ENCODE measurements at regions not wholly inside any gene's neighbourhood (a gene's known extent, or its start where the extent isn't known, plus 50 kb on each side); places are given as distances from the start of the nearest gene placed in this dataset.

DNA sequence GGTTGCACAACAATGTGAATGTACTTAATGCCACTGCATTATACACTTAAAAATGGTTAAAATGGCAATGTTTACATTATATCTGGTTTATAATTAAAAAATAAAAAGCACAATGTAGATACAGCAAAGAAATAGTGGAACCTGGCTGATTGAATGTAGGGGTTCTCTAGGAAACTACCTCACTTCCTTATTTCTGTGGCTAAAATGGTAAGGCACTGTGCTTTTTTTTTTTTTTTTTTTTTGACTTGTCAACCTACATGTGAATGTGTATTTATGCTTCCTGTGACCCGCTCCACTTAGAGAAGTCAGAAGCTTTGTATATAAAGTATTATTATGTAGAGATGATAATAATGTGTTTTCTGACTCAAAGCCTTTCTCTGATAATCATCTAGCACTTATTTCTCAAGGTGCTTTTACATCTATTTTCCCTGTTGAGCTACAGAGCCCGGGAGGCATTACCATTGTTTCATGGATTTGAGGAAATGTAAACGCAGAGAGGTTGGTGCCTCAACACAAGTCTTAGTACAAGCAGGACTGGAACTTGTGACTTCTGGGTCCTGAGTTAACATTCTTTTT is 55.0 kb downstream of the SOX4 start:
- no peaks in the 10 kb centered on the region for H3K36me3 ChIP-seq
- no peaks in the 10 kb centered on the region for H3K27me3 ChIP-seq
- peaks cover 8% of the 10 kb centered on the region; the same call in 1 of the 2 replicates for H3K4me1 ChIP-seq
- TF ChIP-seq Cebpa-rat (IDR thresholded peaks at IDR 0.05): no peak
- no peak overlapping the region for H3K9ac ChIP-seq
- no peaks in the 10 kb centered on the region for H4K20me1 ChIP-seq
- no peak overlapping the region for H3K4me3 ChIP-seq
- peaks cover 10% of the 10 kb centered on the region; the same call in 1 of the 2 replicates for H3K9me3 ChIP-seq
- H3K4me2 ChIP-seq: no peak overlapping the region
- no peak overlapping the region for H3K27ac ChIP-seq

DNA sequence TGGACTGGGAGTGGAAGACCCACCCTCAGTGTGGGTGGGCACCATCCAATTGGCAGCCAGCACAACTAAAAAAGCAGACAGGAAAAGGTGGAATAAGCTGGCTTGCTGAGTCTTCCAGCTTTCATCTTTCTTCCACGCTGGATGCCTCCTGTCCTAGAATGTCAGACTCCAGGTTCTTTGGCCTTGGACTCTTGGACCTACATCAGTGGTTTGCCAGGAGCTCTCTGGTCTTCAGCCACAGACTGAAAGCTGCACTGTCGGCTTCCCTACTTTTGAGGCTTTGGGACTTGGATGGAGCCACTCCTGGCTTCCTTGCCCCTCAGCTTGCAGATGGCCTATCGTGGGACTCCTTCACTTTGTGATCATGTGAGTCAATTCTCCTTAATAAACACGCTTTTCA is 59.8 kb downstream of the SOX4 start:
- no peaks in the 10 kb centered on the region for H3K36me3 ChIP-seq
- no peaks in the 10 kb centered on the region for H3K27me3 ChIP-seq
- no peaks in the 10 kb centered on the region for H4K20me1 ChIP-seq
- no peak for TF ChIP-seq Cebpa-rat (IDR thresholded peaks at IDR 0.05)
- H3K4me2 ChIP-seq: no peak overlapping the region
- no peak overlapping the region for H3K4me3 ChIP-seq
- H3K27ac ChIP-seq: no peak overlapping the region
- H3K9me3 ChIP-seq: peaks cover 14% of the 10 kb centered on the region; the same call in 1 of the 2 replicates
- no peak overlapping the region for H3K9ac ChIP-seq
- H3K4me1 ChIP-seq: peaks cover 7% of the 10 kb centered on the region; the same call in 1 of the 2 replicates

DNA sequence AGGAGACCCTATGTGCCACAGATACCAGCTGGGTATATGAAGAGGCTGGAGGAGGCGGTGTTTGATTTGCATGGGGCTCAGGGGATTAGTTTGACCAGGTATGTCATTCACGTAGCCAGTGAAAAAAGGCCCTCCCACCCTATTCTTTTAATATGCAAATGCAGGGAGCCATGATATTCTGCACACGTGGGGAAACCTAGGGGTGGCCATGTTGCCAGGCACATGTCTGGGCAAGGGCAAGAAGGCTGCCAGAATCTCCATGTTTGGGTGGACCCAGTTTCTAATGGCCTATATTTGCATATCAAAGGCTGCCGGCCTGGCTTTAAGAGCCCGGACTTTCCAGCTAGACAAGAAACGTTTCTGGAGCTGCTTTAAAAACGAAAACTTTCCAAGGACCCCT is 60.4 kb downstream of the SOX4 start:
- Histone ChIP-seq H3K4me1 (peaks cover 1% of the 10 kb centered on the region; the same call in 1 of the 2 replicates), H3K27ac (no peak overlapping the region), H4K20me1 (no peaks in the 10 kb centered on the region), H3K9ac (no peak overlapping the region), H3K9me3 (peaks cover 14% of the 10 kb centered on the region; the same call in 1 of the 2 replicates), H3K27me3 (no peaks in the 10 kb centered on the region), H3K4me3 (no peak overlapping the region), H3K4me2 (no peak overlapping the region), H3K36me3 (no peaks in the 10 kb centered on the region)
- TF ChIP-seq Cebpa-rat (IDR thresholded peaks at IDR 0.05): no peak

DNA sequence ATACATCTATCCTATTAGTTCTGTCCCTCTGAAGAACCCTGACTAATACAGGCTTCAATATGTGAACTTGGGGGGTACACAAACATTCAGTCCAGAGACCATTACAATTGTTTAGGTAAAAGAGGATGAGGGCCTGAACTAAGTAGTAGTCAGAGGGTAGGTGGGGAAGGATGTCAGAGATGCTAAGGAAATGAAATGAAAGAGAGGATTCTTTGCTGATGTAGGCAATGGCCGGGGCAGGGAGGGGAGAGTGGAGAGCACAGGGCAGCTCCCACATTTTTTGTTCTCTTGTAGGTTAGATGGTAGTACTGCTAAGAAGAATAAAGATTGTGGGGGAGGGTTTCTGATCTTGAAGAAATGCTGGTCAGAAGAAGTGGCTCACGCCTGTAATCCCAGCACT is 60.8 kb downstream of the SOX4 start:
- no peak for TF ChIP-seq Cebpa-rat (IDR thresholded peaks at IDR 0.05)
- no peak overlapping the region for H3K9ac ChIP-seq
- H3K9me3 ChIP-seq: peaks cover 14% of the 10 kb centered on the region; the same call in 1 of the 2 replicates
- H3K36me3 ChIP-seq: no peaks in the 10 kb centered on the region
- no peaks in the 10 kb centered on the region for H4K20me1 ChIP-seq
- no peak overlapping the region for H3K4me2 ChIP-seq
- no peaks in the 10 kb centered on the region for H3K27me3 ChIP-seq
- no peaks in the 10 kb centered on the region for H3K4me1 ChIP-seq
- H3K27ac ChIP-seq: no peak overlapping the region
- no peak overlapping the region for H3K4me3 ChIP-seq

DNA sequence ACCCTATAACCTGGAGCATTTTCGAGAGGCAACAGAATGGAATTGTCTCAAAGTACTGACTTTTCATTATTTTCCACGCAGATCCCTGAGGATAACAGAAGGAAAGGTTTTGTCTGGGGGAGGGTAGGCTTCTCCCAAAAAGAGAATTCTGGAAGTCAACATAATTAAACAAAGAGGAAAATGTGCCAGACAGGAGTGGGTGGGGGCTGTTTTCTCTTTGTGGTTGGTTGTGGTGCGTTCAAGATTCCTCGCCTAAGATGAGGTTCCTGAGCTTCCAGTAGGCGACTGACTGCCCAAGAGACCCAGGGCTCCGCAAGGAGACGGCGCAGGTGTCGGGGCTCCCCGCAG is 70.4 kb downstream of the SOX4 start:
- Histone ChIP-seq H3K36me3 (no peaks in the 10 kb centered on the region), H3K9me3 (peaks cover 22% of the 10 kb centered on the region; the same call in 1 of the 2 replicates), H3K4me3 (peak overlapping the region; percentile 54), H3K4me1 (peaks cover 31% of the 10 kb centered on the region), H3K27me3 (peaks cover 68% of the 10 kb centered on the region), H3K27ac (no peak overlapping the region), H3K4me2 (peak overlapping the region; percentile 80; the same call in 1 of the 2 replicates), H3K9ac (no peak overlapping the region), H4K20me1 (peaks cover 25% of the 10 kb centered on the region; the same call in 1 of the 2 replicates)
- no peak for TF ChIP-seq Cebpa-rat (IDR thresholded peaks at IDR 0.05)

DNA sequence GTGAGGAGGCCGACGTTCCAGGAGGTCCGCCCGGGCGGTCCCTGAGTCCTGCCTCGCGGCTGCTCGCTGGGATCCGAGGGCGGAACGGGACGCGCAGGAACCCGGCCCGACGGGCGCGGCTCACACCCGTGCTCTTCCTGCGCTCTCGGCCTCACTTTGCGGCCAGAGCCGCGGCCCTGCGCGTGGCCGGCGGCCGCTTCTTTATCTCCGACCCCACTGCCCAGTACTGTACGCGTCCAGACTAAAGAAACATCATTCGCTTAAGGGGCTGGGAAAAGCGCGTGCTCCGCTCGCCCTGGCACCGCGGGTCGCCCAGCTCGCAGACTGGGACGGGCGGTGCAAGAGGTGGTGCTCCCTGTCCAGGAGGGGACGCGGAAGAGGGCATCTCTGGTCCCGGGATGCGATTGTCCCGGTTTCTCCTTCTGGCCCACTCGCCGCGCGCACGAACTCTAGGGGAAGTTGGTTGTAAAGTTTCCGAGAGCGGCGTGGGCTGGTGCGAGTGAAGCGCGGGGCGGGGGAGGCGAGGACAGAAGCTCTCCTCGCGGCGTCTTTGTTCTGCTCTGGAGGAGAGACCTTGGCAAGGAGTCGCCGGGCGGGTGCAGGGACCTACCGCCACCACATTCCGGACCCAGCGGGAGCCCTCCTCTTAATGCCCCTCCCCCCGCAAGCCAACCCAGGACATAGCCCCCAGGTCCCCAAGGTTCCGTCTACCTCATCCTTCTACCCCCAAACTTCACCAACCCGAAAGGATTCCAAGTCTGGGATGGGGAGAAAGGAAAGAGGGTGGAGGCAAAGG is 71.0 kb downstream of the SOX4 start:
- peaks cover 25% of the 10 kb centered on the region; the same call in 1 of the 2 replicates for H4K20me1 ChIP-seq
- peaks cover 22% of the 10 kb centered on the region; the same call in 1 of the 2 replicates for H3K9me3 ChIP-seq
- H3K27me3 ChIP-seq: peaks cover 73% of the 10 kb centered on the region
- peaks cover 31% of the 10 kb centered on the region for H3K4me1 ChIP-seq
- no peak overlapping the region for H3K9ac ChIP-seq
- H3K4me3 ChIP-seq: peak overlapping the region; percentile 54
- H3K27ac ChIP-seq: no peak overlapping the region
- H3K4me2 ChIP-seq: peak overlapping the region; percentile 80
- TF ChIP-seq Cebpa-rat (IDR thresholded peaks at IDR 0.05): no peak
- no peaks in the 10 kb centered on the region for H3K36me3 ChIP-seq

DNA sequence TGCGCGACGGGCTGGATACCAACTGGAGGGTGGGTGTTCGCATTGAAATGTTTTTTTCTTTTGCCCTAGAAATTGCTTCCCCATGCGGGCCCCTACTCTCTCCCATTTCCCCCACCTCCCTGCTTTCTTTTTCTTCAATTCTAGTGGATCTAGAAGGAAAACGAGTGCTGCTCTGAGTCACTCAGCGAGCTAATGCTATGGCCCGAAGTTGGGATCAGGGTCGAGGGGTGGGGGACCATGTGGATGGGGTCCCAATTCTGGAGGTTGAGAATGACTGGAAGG is 71.5 kb downstream of the SOX4 start:
- Histone ChIP-seq H3K4me2 (peak overlapping the region; percentile 80), H3K9me3 (peaks cover 22% of the 10 kb centered on the region; the same call in 1 of the 2 replicates), H4K20me1 (peaks cover 25% of the 10 kb centered on the region; the same call in 1 of the 2 replicates), H3K27ac (no peak overlapping the region), H3K9ac (no peak overlapping the region), H3K4me3 (peak overlapping the region; percentile 54), H3K27me3 (peaks cover 79% of the 10 kb centered on the region), H3K36me3 (no peaks in the 10 kb centered on the region), H3K4me1 (peaks cover 31% of the 10 kb centered on the region)
- no peak for TF ChIP-seq Cebpa-rat (IDR thresholded peaks at IDR 0.05)

DNA sequence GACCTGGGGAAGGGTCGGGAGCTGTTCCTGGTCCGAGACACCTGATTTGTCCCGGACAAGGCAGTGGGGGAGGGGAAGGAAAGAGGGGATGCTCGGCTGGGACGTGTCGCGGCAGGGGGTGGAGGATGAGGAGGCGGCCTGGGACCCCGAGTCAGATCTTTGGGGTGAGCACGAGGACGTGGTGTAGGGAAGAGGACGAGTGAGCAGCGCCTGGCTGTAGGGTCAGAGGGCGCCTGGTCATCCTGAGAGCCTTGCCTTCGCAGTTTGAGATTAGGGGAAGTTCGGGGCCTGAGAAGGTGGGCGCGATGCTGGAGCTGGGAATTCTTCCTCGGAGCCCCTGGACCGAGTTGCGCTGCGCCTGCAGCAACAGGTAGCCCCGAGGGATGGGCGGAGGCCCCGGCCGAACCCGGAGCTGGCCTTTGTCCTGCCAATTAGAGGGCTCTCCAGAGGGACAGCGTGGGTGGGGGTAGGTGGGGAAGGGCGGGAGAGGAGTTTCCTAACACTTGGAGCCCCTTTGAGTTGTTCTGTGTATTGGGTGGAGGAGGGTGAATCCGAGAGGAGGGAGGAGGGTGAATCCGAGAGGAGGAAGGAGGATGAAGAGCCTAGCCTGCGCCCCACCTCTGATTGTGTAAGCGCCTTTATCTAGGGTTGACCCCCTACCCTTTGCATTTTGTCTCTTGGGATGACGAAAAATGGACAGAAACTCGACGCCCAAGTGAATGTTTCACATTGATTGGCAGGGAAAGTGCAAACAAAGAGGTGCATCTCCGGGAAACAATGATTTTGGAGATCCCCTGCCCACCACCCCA is 72.0 kb downstream of the SOX4 start:
- peaks cover 31% of the 10 kb centered on the region for H3K4me1 ChIP-seq
- H4K20me1 ChIP-seq: peaks cover 25% of the 10 kb centered on the region; the same call in 1 of the 2 replicates
- peak overlapping the region; percentile 80 for H3K4me2 ChIP-seq
- no peak overlapping the region for H3K9ac ChIP-seq
- H3K9me3 ChIP-seq: peaks cover 22% of the 10 kb centered on the region; the same call in 1 of the 2 replicates
- H3K27ac ChIP-seq: no peak overlapping the region
- no peaks in the 10 kb centered on the region for H3K36me3 ChIP-seq
- TF ChIP-seq Cebpa-rat (IDR thresholded peaks at IDR 0.05): no peak
- peaks cover 82% of the 10 kb centered on the region for H3K27me3 ChIP-seq
- H3K4me3 ChIP-seq: peak overlapping the region; percentile 54

DNA sequence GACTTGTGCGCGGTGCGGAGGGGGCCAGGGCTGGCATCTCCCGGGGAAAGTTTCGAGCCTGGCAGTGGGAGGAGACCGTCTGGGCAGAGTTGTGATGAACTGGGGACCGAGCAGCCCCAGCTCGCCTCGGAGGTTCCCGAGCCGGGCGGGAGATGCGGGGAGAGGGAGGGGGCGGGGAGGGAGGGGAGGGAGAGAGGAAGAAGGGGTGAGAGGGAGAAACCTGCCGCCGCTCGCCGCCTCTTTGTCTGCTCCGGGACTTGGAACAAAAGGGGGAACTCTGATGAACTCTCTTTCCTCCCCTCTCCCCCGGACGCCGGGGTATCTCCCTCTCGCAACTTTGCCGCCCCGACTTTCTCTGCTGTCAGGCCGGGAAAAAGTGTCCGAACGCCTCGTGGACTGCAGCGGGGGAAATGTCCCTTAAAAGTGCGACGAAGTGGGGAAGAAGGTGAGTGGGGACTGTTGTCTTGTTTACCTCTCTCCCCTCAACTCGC is 72.7 kb downstream of the SOX4 start:
- Histone ChIP-seq H3K27me3 (peaks cover 82% of the 10 kb centered on the region), H3K9ac (0 out of 2 replicates have a peak overlapping the region, but pooled peaks have one; percentile 8), H3K27ac (no peak overlapping the region), H3K9me3 (peaks cover 22% of the 10 kb centered on the region; the same call in 1 of the 2 replicates), H4K20me1 (peaks cover 25% of the 10 kb centered on the region; the same call in 1 of the 2 replicates), H3K4me3 (peak overlapping the region; percentile 54), H3K4me2 (peak overlapping the region; percentile 80), H3K4me1 (peaks cover 31% of the 10 kb centered on the region), H3K36me3 (no peaks in the 10 kb centered on the region)
- TF ChIP-seq Cebpa-rat (IDR thresholded peaks at IDR 0.05): no peak

Measured in BLaER1 (cell line).